Keratinocyte (primary cell): ENCODE measurements at regions not wholly inside any gene's neighbourhood (a gene's known extent, or its start where the extent isn't known, plus 50 kb on each side); places are given as distances from the start of the nearest gene placed in this dataset.

Source experiments
- DNase-seq: peaks from one replicate; pipeline ENCODE4 v3.0.0-alpha.2; 2011; ENCODE audit warnings: low read depth, missing footprints, low spot score
- FAIRE-seq: peaks from 2 replicates; lab custom pipeline; 2011; peaks lifted over from hg19 to GRCh38; lab: Jason Lieb, UNC
- H2AFZ ChIP-seq: 2 replicates; pipeline ENCODE4 v1.6.0; 2012; ENCODE audit warnings: low read length, control low read depth, inconsistent platforms; ENCODE audit not compliant: control insufficient read depth
- H3K27ac ChIP-seq: 2 replicates; pipeline ENCODE4 v1.5.1; 2011; ENCODE audit warnings: low read length; ENCODE audit not compliant: control insufficient read depth, insufficient read depth
- H3K27me3 ChIP-seq: 3 replicates; pipeline ENCODE4 v1.6.0; 2011; ENCODE audit warnings: low read length; ENCODE audit not compliant: control insufficient read depth, insufficient read depth; ENCODE audit errors: extremely low read depth
- H3K36me3 ChIP-seq, 2 experiments: 2 replicates in 1 of 2; 3 replicates in 1 of 2; pipeline ENCODE4 v1.5.1; 2011; ENCODE audit warnings: low read length in 2 of 2, mild to moderate bottlenecking in 1 of 2; ENCODE audit not compliant: control insufficient read depth in 2 of 2, insufficient read depth in 2 of 2; ENCODE audit errors: extremely low read depth in 1 of 2
- H3K4me1 ChIP-seq: 3 replicates; pipeline ENCODE4 v1.5.1; 2011; ENCODE audit warnings: low read length; ENCODE audit not compliant: control insufficient read depth, insufficient read depth; ENCODE audit errors: extremely low read depth
- H3K4me2 ChIP-seq: 3 replicates; pipeline ENCODE4 v1.6.0; 2011; ENCODE audit warnings: low read depth, low read length; ENCODE audit not compliant: control insufficient read depth, insufficient read depth; ENCODE audit errors: extremely low read depth
- H3K4me3 ChIP-seq, 3 experiments: fragments of 200-600 bp in 1 of 3; sonication (generic) in 1 of 3; 2 replicates in 2 of 3; 3 replicates in 1 of 3; pipeline ENCODE4 v1.5.1; 2011 to 2016; ENCODE audit warnings: low read length in 3 of 3, mild to moderate bottlenecking in 3 of 3, control low read depth in 2 of 3, inconsistent platforms in 1 of 3, low read depth in 1 of 3, mixed read lengths in 1 of 3, mixed run types in 1 of 3, moderate library complexity in 1 of 3; ENCODE audit not compliant: control insufficient read depth in 2 of 3, insufficient read depth in 2 of 3; ENCODE audit errors: extremely low read depth in 1 of 3
- H3K79me2 ChIP-seq: 2 replicates; pipeline ENCODE4 v1.6.0; 2012; ENCODE audit warnings: low read length; ENCODE audit not compliant: control insufficient read depth, insufficient read depth
- H3K9ac ChIP-seq: 3 replicates; pipeline ENCODE4 v1.6.0; 2011; ENCODE audit warnings: low read length; ENCODE audit not compliant: control insufficient read depth, insufficient read depth; ENCODE audit errors: extremely low read depth
- H3K9me1 ChIP-seq: 3 replicates; pipeline ENCODE4 v1.6.0; 2011; ENCODE audit warnings: low read length; ENCODE audit not compliant: control insufficient read depth, insufficient read depth; ENCODE audit errors: extremely low read depth
- H3K9me3 ChIP-seq: 2 replicates; pipeline ENCODE4 v1.5.1; 2012; ENCODE audit warnings: low read depth, low read length; ENCODE audit not compliant: control insufficient read depth
- H4K20me1 ChIP-seq: 3 replicates; pipeline ENCODE4 v1.6.0; 2011; ENCODE audit warnings: low read length; ENCODE audit not compliant: control insufficient read depth, insufficient read depth; ENCODE audit errors: extremely low read depth
- CTCF ChIP-seq, 3 experiments: IDR thresholded peaks in 1 of 3; conservative IDR thresholded peaks in 1 of 3; optimal IDR thresholded peaks in 1 of 3; 2 replicates in 2 of 3; 3 replicates in 1 of 3; pipeline versions ENCODE3 to v1.5.1; 2011; ENCODE audit warnings: low read length in 3 of 3, mild to moderate bottlenecking in 3 of 3, moderate library complexity in 2 of 3, control low read depth in 1 of 3, inconsistent platforms in 1 of 3; ENCODE audit not compliant: insufficient read depth in 2 of 3; ENCODE audit errors: extremely low read depth in 1 of 3
- EZH2 ChIP-seq: IDR thresholded peaks from one replicate; pipeline ENCODE4 v1.6.1; 2012; ENCODE audit warnings: inconsistent platforms, mild to moderate bottlenecking, low read length, moderate library complexity
- dilution Hi-C: fragments of 300-500 bp; cut with MboI; formaldehyde crosslinking; loops from one replicate; pipeline ENCODE4 v1.7.0; 2020; ENCODE audit warnings: low sequenced_read_pairs; ENCODE audit not compliant: extremely low pct_ligation_motif_present

- dilution Hi-C loops: no loop called here
- no peak overlapping the region for H3K4me3 ChIP-seq
- H3K9me1 ChIP-seq: no peaks in the 10 kb centered on the region
- H4K20me1 ChIP-seq: no peaks in the 10 kb centered on the region
- FAIRE-seq (no peak), DNase-seq (no peak)
- H3K27ac ChIP-seq: no peak overlapping the region
- no peak overlapping the region for H3K9ac ChIP-seq
- TF ChIP-seq EZH2 (no peak), CTCF (optimal IDR thresholded peaks at IDR 0.05 in 1 of 3, IDR thresholded peaks at IDR 0.05 in 1 of 3, conservative IDR thresholded peaks at IDR 0.05 in 1 of 3; ENCODE audit: extremely low read depth in 1 of 3, insufficient read depth in 2 of 3, low read length in 3 of 3) (no peak)
- no peaks in the 10 kb centered on the region for H3K9me3 ChIP-seq
- no peak overlapping the region for H2AFZ ChIP-seq
- H3K79me2 ChIP-seq: no peaks in the 10 kb centered on the region
- no peak overlapping the region for H3K4me2 ChIP-seq
- no peaks in the 10 kb centered on the region for H3K4me1 ChIP-seq
- H3K27me3 ChIP-seq: peaks cover 13% of the 10 kb centered on the region
- no peaks in the 10 kb centered on the region for H3K36me3 ChIP-seq
Measured at GRCh38 chr12:93065896-93066295, 136.8 kb upstream of the EEA1 start.

- no peak overlapping the region for H3K9ac ChIP-seq
- TF ChIP-seq EZH2: no peak
- TF ChIP-seq CTCF (optimal IDR thresholded peaks at IDR 0.05 in 1 of 3, IDR thresholded peaks at IDR 0.05 in 1 of 3, conservative IDR thresholded peaks at IDR 0.05 in 1 of 3; ENCODE audit: extremely low read depth in 1 of 3, insufficient read depth in 2 of 3, low read length in 3 of 3): no peak
- no peaks in the 10 kb centered on the region for H3K27me3 ChIP-seq
- no peaks in the 10 kb centered on the region for H4K20me1 ChIP-seq
- FAIRE-seq: no peak
- H3K4me2 ChIP-seq: no peak overlapping the region
- H3K4me1 ChIP-seq: no peaks in the 10 kb centered on the region
- dilution Hi-C loops: no loop called here
- no peaks in the 10 kb centered on the region for H3K9me1 ChIP-seq
- no peaks in the 10 kb centered on the region for H3K36me3 ChIP-seq
- H3K27ac ChIP-seq: no peak overlapping the region
- DNase-seq: no peak
- H3K9me3 ChIP-seq: no peaks in the 10 kb centered on the region
- no peak overlapping the region for H3K4me3 ChIP-seq
- H3K79me2 ChIP-seq: no peaks in the 10 kb centered on the region
- no peak overlapping the region for H2AFZ ChIP-seq
Measured at GRCh38 chr12:93072340-93072739, 143.2 kb upstream of the EEA1 start.
